Activated CD4-positive, alpha-beta memory T cell treated with anti-CD3 and anti-CD28 coated beads, Interleukin-2, amount 10 ng/mL, durations not matched to agents 7 days and 5 days (primary cell): ENCODE measurements at regions not wholly inside any gene's neighbourhood (a gene's known extent, or its start where the extent isn't known, plus 50 kb on each side); places are given as distances from the start of the nearest gene placed in this dataset.
A peak's percentile ranks its signal among the peaks of the same experiment; 100 is the strongest.
"Not testable (repeated sequence)": the region's sequence is repeated elsewhere in the genome, so short reads cannot be mapped to it uniquely, and the experiment has no call there.

ENCODE experiments used
- CTCF ChIA-PET: fragments of 350-600 bp; sonication (Branson Sonifier 250); formaldehyde crosslinking; loops from one replicate; lab custom pipeline; 2021; ENCODE audit warnings: antibody characterized with exemption, inconsistent platforms; lab: Charles Lee
- POLR2A ChIA-PET: fragments of 350-600 bp; sonication (Branson Sonifier 250); formaldehyde crosslinking; loops from one replicate; lab custom pipeline; 2021; ENCODE audit warnings: antibody characterized with exemption; lab: Charles Lee
- DNase-seq: peaks from one replicate; pipeline ENCODE4 v3.0.0-alpha.2; 2020
- H3K27ac Mint-ChIP-seq: one replicate; pipeline ENCODE4 v1.8.0; 2021; ENCODE audit warnings: mild to moderate bottlenecking, mixed read lengths
- H3K27me3 Mint-ChIP-seq: one replicate; pipeline ENCODE4 v1.8.0; 2021; ENCODE audit warnings: mixed read lengths
- H3K36me3 Mint-ChIP-seq: one replicate; pipeline ENCODE4 v1.8.0; 2021; ENCODE audit warnings: low read depth, mixed read lengths
- H3K4me1 Mint-ChIP-seq: one replicate; pipeline ENCODE4 v1.8.0; 2021; ENCODE audit warnings: mixed read lengths
- H3K4me3 Mint-ChIP-seq: one replicate; pipeline ENCODE4 v1.8.0; 2021; ENCODE audit warnings: mild to moderate bottlenecking, mixed read lengths
- H3K9me3 Mint-ChIP-seq: one replicate; pipeline ENCODE4 v1.8.0; 2021; ENCODE audit warnings: mixed read lengths

- no peaks in the 10 kb centered on the region for H3K9me3 Mint-ChIP-seq
- H3K27ac Mint-ChIP-seq: no peak overlapping the region
- peaks cover 48% of the 10 kb centered on the region for H3K27me3 Mint-ChIP-seq
- ChIA-PET POLR2A (no interaction called here), CTCF (no interaction called here)
- no peak for DNase-seq
- peaks cover 10% of the 10 kb centered on the region for H3K4me1 Mint-ChIP-seq
- H3K4me3 Mint-ChIP-seq: no peak overlapping the region
- H3K36me3 Mint-ChIP-seq: no peaks in the 10 kb centered on the region
These were observed 158.2 kb downstream of the FOXL1 start for GRCh38 chr16:86736502-86736901.

- H3K36me3 Mint-ChIP-seq: no peaks in the 10 kb centered on the region
- H3K4me3 Mint-ChIP-seq: no peak overlapping the region
- ChIA-PET CTCF (no interaction called here), POLR2A (no interaction called here)
- H3K27me3 Mint-ChIP-seq: peaks cover 48% of the 10 kb centered on the region
- no peaks in the 10 kb centered on the region for H3K9me3 Mint-ChIP-seq
- no peak overlapping the region for H3K27ac Mint-ChIP-seq
- peaks cover 10% of the 10 kb centered on the region for H3K4me1 Mint-ChIP-seq
- no peak for DNase-seq
These were observed 158.7 kb downstream of the FOXL1 start for GRCh38 chr16:86737083-86737482.

GRCh38 chr16:86738322-86738721 lies 160.0 kb downstream of the FOXL1 start:
- H3K9me3 Mint-ChIP-seq, DNase-seq, H3K36me3 Mint-ChIP-seq, H3K4me3 Mint-ChIP-seq, CTCF ChIA-PET, H3K27ac Mint-ChIP-seq, POLR2A ChIA-PET: not testable (repeated sequence)
- Mint-ChIP-seq H3K27me3 (peaks cover 41% of the 10 kb centered on the region), H3K4me1 (peaks cover 10% of the 10 kb centered on the region)

- Mint-ChIP-seq H3K4me1 (peaks cover 10% of the 10 kb centered on the region), H3K27ac (no peak overlapping the region), H3K4me3 (no peak overlapping the region), H3K27me3 (peaks cover 37% of the 10 kb centered on the region), H3K36me3 (no peaks in the 10 kb centered on the region), H3K9me3 (no peaks in the 10 kb centered on the region)
- CTCF ChIA-PET: no interaction called here
- POLR2A ChIA-PET: no interaction called here
- no peak for DNase-seq
These were observed 160.8 kb downstream of the FOXL1 start for GRCh38 chr16:86739178-86739577.

- no peak overlapping the region for H3K4me3 Mint-ChIP-seq
- CTCF ChIA-PET: no interaction called here
- peaks cover 10% of the 10 kb centered on the region for H3K4me1 Mint-ChIP-seq
These were observed 161.5 kb downstream of the FOXL1 start for GRCh38 chr16:86739808-86740207.

GRCh38 chr16:86740298-86740697 lies 161.9 kb downstream of the FOXL1 start:
- Mint-ChIP-seq H3K4me3 (no peak overlapping the region), H3K36me3 (no peaks in the 10 kb centered on the region), H3K4me1 (peaks cover 10% of the 10 kb centered on the region), H3K9me3 (no peaks in the 10 kb centered on the region), H3K27ac (no peak overlapping the region), H3K27me3 (peaks cover 35% of the 10 kb centered on the region)
- no peak for DNase-seq
- CTCF ChIA-PET: no interaction called here
- POLR2A ChIA-PET: no interaction called here

More at GRCh38 chr16:86739808-86740207, 161.5 kb downstream of the FOXL1 start:
- H3K27me3 Mint-ChIP-seq: peaks cover 36% of the 10 kb centered on the region
- POLR2A ChIA-PET: no interaction called here
- no peak for DNase-seq
- no peaks in the 10 kb centered on the region for H3K36me3 Mint-ChIP-seq
- H3K27ac Mint-ChIP-seq: no peak overlapping the region
- H3K9me3 Mint-ChIP-seq: no peaks in the 10 kb centered on the region

GRCh38 chr16:86740906-86741799 lies 162.8 kb downstream of the FOXL1 start:
- peaks cover 10% of the 10 kb centered on the region for H3K4me1 Mint-ChIP-seq
- peak overlapping the region; percentile 14 for H3K4me3 Mint-ChIP-seq
- no peaks in the 10 kb centered on the region for H3K9me3 Mint-ChIP-seq
- no peak for DNase-seq
- CTCF ChIA-PET: interaction anchor here (0.8 kb wide), 1 partner anchor 322 kb away, joined by 5 read pairs; no protein-coding TSS in a partner anchor
- POLR2A ChIA-PET: no interaction called here
- no peaks in the 10 kb centered on the region for H3K36me3 Mint-ChIP-seq
- peaks cover 34% of the 10 kb centered on the region for H3K27me3 Mint-ChIP-seq
- H3K27ac Mint-ChIP-seq: no peak overlapping the region

- Mint-ChIP-seq H3K9me3 (no peaks in the 10 kb centered on the region), H3K4me3 (no peak overlapping the region), H3K36me3 (no peaks in the 10 kb centered on the region), H3K4me1 (no peaks in the 10 kb centered on the region), H3K27ac (no peak overlapping the region), H3K27me3 (peaks cover 7% of the 10 kb centered on the region)
- ChIA-PET POLR2A (no interaction called here), CTCF (no interaction called here)
- no peak for DNase-seq
These were observed 169.4 kb downstream of the FOXL1 start for GRCh38 chr16:86747761-86748160.

- no peaks in the 10 kb centered on the region for H3K4me1 Mint-ChIP-seq
- H3K27ac Mint-ChIP-seq: no peak overlapping the region
- DNase-seq: no peak
- CTCF ChIA-PET: no interaction called here
- H3K9me3 Mint-ChIP-seq: no peaks in the 10 kb centered on the region
- no peaks in the 10 kb centered on the region for H3K36me3 Mint-ChIP-seq
- H3K27me3 Mint-ChIP-seq: peaks cover 6% of the 10 kb centered on the region
- POLR2A ChIA-PET: no interaction called here
- no peak overlapping the region for H3K4me3 Mint-ChIP-seq
These were observed 170.3 kb downstream of the FOXL1 start for GRCh38 chr16:86748652-86749051.

- ChIA-PET POLR2A (no interaction called here), CTCF (interaction anchor here (1.6 kb wide), 1 partner anchor 10 kb away, joined by 5 read pairs; no protein-coding TSS in a partner anchor)
- no peak for DNase-seq
- no peaks in the 10 kb centered on the region for H3K4me1 Mint-ChIP-seq
- no peak overlapping the region for H3K27ac Mint-ChIP-seq
- no peaks in the 10 kb centered on the region for H3K27me3 Mint-ChIP-seq
- H3K36me3 Mint-ChIP-seq: no peaks in the 10 kb centered on the region
- H3K4me3 Mint-ChIP-seq: no peak overlapping the region
- H3K9me3 Mint-ChIP-seq: no peaks in the 10 kb centered on the region
These were observed 173.0 kb downstream of the FOXL1 start for GRCh38 chr16:86751076-86752030.

GRCh38 chr16:86752582-86753175 lies 174.3 kb downstream of the FOXL1 start:
- peaks cover 8% of the 10 kb centered on the region for H3K27me3 Mint-ChIP-seq
- H3K36me3 Mint-ChIP-seq: no peaks in the 10 kb centered on the region
- no peak overlapping the region for H3K27ac Mint-ChIP-seq
- no peaks in the 10 kb centered on the region for H3K9me3 Mint-ChIP-seq
- no peaks in the 10 kb centered on the region for H3K4me1 Mint-ChIP-seq
- H3K4me3 Mint-ChIP-seq: no peak overlapping the region
- DNase-seq: no peak
- ChIA-PET CTCF (interaction anchor here (0.6 kb wide), 1 partner anchor 860 kb away, joined by 3 read pairs; no protein-coding TSS in a partner anchor), POLR2A (no interaction called here)

- Mint-ChIP-seq H3K4me3 (no peak overlapping the region), H3K36me3 (no peaks in the 10 kb centered on the region), H3K9me3 (no peaks in the 10 kb centered on the region), H3K27me3 (peaks cover 8% of the 10 kb centered on the region), H3K4me1 (no peaks in the 10 kb centered on the region), H3K27ac (no peak overlapping the region)
- DNase-seq: no peak
- ChIA-PET POLR2A (no interaction called here), CTCF (interaction anchor here (0.6 kb wide), 1 partner anchor 861 kb away, joined by 3 read pairs; no protein-coding TSS in a partner anchor)
These were observed 175.1 kb downstream of the FOXL1 start for GRCh38 chr16:86753399-86753798.
